NT2/D1 (cell line): ENCODE measurements at regions not wholly inside any gene's neighbourhood (a gene's known extent, or its start where the extent isn't known, plus 50 kb on each side); places are given as distances from the start of the nearest gene placed in this dataset.

Source experiments
- SUZ12 ChIP-seq: IDR thresholded peaks from 2 replicates; pipeline ENCODE4 v1.6.1; 2011; ENCODE audit not compliant: insufficient read length, insufficient read depth; ENCODE audit errors: extremely low read depth
- YY1 ChIP-seq: IDR thresholded peaks from 2 replicates; pipeline ENCODE4 v1.6.1; 2011; ENCODE audit not compliant: insufficient read length, insufficient read depth
- ZNF274 ChIP-seq: IDR thresholded peaks from 2 replicates; pipeline ENCODE4 v1.6.1; 2011; ENCODE audit warnings: mild to moderate bottlenecking, low read depth, low read length

DNA sequence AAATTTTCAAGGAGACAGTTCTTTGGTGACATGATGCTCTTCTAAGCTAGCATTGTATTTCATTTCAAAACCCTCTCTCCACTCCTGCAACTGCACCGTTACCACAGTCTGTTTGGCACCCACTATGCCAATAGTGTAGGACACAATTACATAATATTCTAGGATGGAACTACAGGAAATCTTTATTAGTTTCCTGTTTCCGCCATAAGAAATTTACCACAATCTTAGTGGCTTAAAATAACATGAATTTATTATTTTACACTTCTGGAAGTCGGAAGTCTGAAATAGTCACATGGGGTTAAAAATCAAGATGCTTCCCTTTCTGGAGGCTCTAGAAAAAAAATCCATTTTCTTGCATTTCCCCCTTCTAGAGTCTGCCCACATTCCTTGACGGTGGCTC is 733.1 kb downstream of the HDGFL1 start:
- TF ChIP-seq YY1 (no peak), ZNF274 (no peak), SUZ12 (no peak)
